Renal pelvis (tissue), 1 donor: ENCODE measurements at regions not wholly inside any gene's neighbourhood (a gene's known extent, or its start where the extent isn't known, plus 50 kb on each side); places are given as distances from the start of the nearest gene placed in this dataset.
A peak's percentile ranks its signal among the peaks of the same experiment; 100 is the strongest.

Experiments
- DNase-seq: peaks from one replicate; pipeline ENCODE4 v3.0.0-alpha.2; 2013

- no peak for DNase-seq
Observed at GRCh38 chr4:30939684-30940083, 219.5 kb downstream of the PCDH7 start.

DNA sequence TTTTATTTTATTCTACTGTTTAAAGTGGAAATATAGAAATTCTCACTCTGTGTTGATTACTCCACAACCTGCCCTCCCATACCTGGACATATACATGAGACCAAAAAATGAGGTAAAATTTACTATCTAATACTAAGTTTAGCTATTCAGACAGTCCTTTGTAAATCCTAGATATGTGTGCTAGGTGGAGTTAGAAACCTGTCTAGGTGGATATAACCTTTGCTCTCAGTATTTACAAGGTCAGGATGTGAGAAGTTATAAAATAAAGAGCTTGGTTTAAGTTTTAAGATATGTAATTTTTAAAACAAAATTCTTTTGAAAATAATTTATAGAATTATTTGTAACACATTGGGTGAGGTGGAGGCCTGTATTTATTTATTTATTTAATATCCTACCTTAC, 221.5 kb downstream of the PCDH7 start:
- DNase-seq = no peak

- no peak for DNase-seq
Observed at GRCh38 chr4:30943356-30943755, 223.2 kb downstream of the PCDH7 start.

GRCh38 chr4:30945586-30945985, 225.4 kb downstream of the PCDH7 start:
- DNase-seq = no peak

- DNase-seq = no peak
Observed at GRCh38 chr4:30946288-30946687, 226.1 kb downstream of the PCDH7 start.

DNA sequence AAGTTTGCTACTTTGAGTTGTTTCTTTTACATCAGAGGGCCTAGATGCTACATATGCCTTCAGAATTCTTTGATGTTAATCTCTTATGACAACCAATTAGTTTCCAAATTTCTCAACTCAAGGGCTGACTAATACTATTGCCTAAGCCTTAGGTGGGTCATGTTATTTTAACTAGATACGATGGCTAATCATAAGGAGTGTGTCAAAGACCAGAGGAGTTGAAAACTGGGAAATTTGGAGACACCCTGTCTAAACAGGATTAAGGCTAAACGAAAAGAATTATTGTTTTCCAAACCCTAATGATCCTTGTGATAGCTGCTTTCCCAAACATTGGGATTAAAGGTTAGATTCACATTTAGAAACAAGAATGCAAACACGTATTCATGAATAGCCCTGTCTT, 228.5 kb downstream of the PCDH7 start:
- no peak for DNase-seq

- DNase-seq = no peak
Observed at GRCh38 chr4:30950737-30951136, 230.6 kb downstream of the PCDH7 start.

GRCh38 chr4:30952526-30953219, 232.5 kb downstream of the PCDH7 start:
- DNase-seq = no peak

GRCh38 chr4:30953799-30954198, 233.6 kb downstream of the PCDH7 start:
- DNase-seq = no peak

GRCh38 chr4:30956916-30957315, 236.7 kb downstream of the PCDH7 start:
- DNase-seq = no peak

DNA sequence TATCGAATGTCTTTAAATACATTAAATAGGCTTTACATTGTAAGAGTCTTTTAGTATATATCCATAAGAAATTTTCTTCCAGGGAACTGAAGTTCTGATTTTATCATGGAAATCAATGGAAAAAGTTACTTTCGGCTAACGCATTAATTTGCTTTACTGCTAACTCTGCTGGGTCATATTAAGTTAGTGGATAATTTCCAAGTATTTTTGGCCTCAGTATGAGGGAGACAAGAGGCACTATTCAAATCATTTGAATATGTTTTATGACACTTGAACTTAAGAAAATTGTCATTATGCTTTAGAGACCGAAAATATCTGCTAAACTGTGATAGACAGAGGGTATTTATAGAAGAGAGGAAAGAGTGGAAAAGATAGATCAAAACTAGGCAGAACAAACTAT, 237.5 kb downstream of the PCDH7 start:
- DNase-seq = no peak

DNA sequence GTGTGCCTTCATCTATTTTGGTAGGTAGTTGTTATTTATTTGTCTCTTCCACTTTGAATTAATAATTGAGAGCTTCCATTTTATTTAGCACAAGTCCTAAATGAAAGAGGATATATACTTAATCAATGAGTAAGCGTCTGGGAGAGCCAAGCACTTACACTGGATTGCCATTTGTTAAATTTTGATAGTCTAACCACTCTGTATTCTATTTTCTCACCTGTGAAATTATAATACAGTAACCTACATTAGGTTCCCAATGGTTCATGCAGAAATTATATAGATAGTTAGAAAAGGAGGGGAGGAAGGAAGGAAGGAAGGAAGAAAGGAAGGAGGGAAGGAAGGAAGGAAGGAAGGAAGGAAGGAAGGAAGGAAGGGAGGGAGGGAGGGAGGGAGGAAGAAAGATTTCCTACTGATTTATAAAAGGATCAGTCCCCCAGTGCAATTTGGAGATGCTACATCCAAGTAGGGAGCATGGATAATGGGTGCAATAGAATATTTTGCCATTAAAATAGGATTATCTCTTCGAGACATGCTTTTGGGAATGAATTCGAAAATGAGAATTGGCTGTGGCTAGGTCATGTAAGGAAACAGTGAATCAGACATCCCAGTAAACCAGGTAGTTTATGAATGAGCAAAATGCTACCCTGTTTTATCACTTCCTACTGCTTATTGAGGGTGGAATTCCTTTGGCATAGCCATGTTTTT, 239.8 kb downstream of the PCDH7 start:
- DNase-seq = no peak

DNA sequence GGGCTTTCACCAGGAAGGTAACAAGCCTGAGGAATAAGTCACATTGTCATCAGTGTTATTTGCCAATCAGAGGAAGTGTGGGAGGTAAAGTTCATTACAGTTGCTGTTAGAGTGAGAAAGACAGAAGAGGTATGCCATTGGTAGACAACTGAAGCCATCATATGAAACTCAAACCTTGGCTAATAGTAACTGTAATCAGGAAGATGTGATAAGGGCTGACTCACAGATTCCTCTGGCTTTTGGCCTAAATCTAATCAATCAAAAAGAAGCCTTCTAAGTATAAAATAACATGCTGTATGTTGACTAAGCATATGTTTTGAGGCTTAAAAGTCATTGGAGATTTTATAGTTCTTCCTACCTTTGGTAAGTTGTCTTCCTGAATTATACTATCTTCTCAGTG, 242.8 kb downstream of the PCDH7 start:
- DNase-seq = no peak

- DNase-seq = no peak
Observed at GRCh38 chr4:30968926-30969325, 248.8 kb downstream of the PCDH7 start.

GRCh38 chr4:30972542-30972941, 252.4 kb downstream of the PCDH7 start:
- no peak for DNase-seq

DNA sequence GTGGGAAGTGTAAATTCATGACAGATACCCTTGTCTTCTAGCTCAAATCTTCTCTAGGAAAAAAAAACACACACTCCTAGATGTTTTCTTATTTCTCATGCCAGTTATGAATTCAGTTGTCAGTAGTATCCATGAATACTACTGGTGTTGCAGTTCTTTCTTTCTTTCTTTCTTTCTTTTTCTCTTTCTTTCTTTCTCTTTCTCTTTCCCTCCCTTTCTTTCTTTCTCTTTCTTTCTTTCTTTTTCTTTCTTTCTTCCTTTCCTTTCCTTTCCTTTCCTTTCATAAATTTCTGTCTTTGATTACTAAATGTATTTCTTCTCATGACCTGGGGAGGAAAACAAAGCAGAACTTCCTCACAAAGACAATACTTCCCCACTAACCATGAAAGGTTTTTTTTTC, 253.8 kb downstream of the PCDH7 start:
- DNase-seq = no peak

GRCh38 chr4:30979402-30979801, 259.2 kb downstream of the PCDH7 start:
- DNase-seq = no peak

DNA sequence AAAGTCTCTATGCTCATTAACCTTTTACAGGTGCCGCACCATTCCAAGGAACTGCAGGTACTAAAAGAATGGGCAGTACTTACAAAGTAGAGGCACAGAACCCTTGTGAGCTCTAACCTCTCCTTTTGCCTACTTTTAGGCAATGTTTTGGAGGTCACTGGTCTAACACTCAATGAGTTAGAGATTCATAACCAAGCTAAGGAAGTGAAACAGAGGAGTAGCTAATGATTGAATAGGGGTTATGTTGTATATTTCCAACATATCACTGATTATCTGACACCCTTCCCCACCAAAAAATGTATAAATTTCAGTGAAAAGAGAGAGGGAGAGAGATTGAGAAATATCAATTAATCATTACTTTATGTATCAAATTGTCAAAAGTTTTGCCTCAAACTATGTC, 269.3 kb downstream of the PCDH7 start:
- no peak for DNase-seq

DNA sequence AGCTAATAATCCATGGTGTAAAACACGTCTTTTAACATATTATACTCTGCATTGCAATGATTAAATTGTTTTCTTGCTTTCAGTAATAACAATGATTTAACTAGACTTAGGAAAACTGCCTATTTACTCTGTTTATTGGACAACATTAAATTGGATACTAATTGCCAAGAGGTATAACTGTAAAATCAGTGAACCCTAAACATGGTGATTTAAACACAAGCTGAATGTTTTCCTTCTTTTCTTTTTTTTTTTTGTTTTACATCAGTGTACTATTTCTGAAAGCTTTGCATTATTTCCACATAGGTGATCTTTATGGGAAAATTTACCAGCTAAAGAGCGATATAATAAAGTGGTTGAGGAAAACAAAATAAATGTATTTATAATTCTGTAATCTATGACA, 276.7 kb downstream of the PCDH7 start:
- peak; percentile 11 for DNase-seq

DNA sequence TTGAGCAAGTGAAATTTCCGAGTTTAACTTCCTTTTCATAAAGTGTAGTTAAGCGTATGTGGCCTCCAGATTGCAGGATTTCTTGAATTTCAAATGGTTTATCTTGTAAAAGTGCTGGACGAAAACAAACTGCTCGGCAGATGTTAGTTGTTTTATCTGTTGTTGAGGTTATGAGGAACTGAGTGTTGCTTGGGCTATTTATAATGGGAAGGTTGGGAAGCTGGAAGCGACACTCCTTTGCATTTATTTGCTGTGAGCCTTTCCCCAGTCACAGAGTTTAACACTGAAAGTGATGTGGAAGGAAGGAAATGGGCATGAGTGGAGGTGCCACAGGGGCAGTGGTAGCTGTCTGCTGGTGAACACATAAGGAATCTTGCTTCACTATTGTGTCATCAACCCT, 284.9 kb downstream of the PCDH7 start:
- DNase-seq = no peak

DNA sequence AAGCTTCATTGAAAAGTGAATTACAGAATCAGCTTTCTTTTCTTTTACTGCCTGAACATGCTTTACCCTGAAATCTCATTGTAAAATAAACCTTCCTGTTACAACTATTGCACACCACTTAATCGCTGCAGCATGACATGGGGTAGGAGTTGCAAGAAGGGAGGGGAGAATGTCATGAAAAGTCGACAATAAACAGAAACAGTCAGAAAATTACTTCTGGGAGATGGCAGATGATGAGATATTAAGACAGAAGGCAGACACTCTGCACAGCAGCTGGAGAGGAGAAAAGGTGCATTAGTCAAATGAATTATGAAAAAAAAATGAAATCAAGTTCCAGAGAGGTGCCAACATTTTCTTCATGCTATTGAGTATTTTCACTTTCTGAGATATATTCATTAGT, 287.7 kb downstream of the PCDH7 start:
- DNase-seq = no peak

DNA sequence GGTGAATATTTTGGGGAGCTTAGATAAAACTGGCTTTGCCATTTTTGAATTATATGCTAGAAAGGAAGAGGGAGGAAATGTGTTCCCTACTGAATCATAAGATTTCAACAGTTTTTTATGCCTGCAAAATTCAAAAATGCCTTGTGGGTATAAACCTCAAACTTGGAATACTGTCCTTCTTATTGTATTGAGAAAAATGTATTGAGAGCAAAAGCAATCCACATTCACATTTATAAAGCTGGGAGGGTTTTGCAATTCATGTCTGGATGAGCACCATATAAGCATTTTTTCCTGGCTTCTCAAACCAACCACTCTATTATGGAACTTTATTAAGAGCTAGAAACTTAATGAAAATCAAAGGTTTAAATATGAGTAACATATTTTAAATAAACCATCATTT, 289.8 kb downstream of the PCDH7 start:
- no peak for DNase-seq

DNA sequence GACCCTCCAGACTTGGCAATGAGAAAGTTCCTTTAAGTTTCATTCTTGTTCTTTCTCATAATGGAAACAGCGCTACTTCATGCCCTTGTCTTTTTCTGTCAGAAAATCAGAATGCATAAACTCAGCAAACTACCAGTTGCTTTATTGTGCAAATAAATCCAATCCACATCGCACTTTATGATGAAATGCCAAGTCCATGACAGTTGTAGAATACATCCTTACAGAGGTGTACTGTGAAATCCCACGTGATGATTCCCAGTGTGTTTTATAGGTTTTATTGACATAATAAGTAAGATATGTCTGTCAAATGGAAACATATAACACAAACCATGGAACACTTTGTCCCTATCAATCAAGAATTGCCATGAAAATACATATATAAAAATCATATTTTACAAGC, 295.0 kb downstream of the PCDH7 start:
- no peak for DNase-seq
